BJ (cell line): ENCODE measurements at regions not wholly inside any gene's neighbourhood (a gene's known extent, or its start where the extent isn't known, plus 50 kb on each side); places are given as distances from the start of the nearest gene placed in this dataset.

Experiments
- CTCF ChIA-PET: fragments of 350-600 bp; formaldehyde crosslinking; extraction: SDS; loops from one replicate; lab custom pipeline; 2021; ENCODE audit warnings: antibody characterized with exemption, inconsistent platforms; lab: Yijun Ruan, JAX
- POLR2A ChIA-PET: fragments of 300-600 bp; sonication (Branson Sonifier 250); formaldehyde crosslinking; extraction: SDS; loops from one replicate; lab custom pipeline; 2021; ENCODE audit warnings: antibody characterized with exemption; lab: Charles Lee
- DNase-seq: peaks from one replicate; pipeline ENCODE4 v3.0.0-alpha.2; 2011; ENCODE audit warnings: low read depth
- H3K27me3 ChIP-seq: 2 replicates; pipeline ENCODE4 v1.6.0; 2011; ENCODE audit warnings: low read length; ENCODE audit not compliant: control insufficient read depth, insufficient read depth
- H3K36me3 ChIP-seq: 2 replicates; pipeline ENCODE4 v1.5.1; 2011; ENCODE audit warnings: low read length; ENCODE audit not compliant: control insufficient read depth, insufficient read depth
- H3K4me3 ChIP-seq: 2 replicates; pipeline ENCODE4 v1.5.1; 2011; ENCODE audit warnings: low read depth, mild to moderate bottlenecking, control low read depth, low read length
- TF ChIP-seq, protein P1 (sequence below): IDR thresholded peaks from 2 replicates; pipeline ENCODE4 v1.5.1; 2011; ENCODE audit warnings: low read depth, mild to moderate bottlenecking, control low read depth, inconsistent platforms, low read length, moderate library complexity; ENCODE audit not compliant: insufficient read depth

DNA sequence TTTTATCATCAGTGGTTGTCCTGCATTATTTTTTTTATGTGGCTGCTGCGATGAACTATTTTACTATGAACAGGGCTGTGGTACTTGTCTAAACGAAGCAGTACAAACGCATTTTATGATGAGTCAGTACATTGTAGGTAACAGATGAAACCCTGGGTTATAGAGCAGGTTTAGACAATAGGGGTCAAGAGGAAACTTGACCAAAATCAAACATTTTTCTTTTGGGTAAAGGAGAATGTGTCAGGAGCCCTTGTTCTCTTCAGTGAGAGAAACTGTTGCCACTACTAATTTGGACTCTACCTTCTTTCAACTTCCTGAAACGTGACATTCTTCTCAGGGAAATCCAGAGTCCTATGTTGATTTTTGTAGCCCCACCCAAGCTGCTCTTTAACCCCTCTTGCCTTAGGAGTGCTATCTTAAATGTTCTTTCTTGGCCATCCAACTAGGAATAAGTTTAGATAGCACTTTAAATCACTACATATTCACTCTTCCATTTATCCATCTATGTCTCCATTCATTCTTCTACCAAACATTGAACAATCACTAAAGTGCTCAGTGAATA, 415.8 kb upstream of the NR3C2 start:
- Histone ChIP-seq H3K4me3 (no peak overlapping the region), H3K36me3 (no peaks in the 10 kb centered on the region), H3K27me3 (no peaks in the 10 kb centered on the region)
- ChIA-PET CTCF (no interaction called here), POLR2A (no interaction called here)
- TF ChIP-seq, protein P1, sequence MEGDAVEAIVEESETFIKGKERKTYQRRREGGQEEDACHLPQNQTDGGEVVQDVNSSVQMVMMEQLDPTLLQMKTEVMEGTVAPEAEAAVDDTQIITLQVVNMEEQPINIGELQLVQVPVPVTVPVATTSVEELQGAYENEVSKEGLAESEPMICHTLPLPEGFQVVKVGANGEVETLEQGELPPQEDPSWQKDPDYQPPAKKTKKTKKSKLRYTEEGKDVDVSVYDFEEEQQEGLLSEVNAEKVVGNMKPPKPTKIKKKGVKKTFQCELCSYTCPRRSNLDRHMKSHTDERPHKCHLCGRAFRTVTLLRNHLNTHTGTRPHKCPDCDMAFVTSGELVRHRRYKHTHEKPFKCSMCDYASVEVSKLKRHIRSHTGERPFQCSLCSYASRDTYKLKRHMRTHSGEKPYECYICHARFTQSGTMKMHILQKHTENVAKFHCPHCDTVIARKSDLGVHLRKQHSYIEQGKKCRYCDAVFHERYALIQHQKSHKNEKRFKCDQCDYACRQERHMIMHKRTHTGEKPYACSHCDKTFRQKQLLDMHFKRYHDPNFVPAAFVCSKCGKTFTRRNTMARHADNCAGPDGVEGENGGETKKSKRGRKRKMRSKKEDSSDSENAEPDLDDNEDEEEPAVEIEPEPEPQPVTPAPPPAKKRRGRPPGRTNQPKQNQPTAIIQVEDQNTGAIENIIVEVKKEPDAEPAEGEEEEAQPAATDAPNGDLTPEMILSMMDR, result no peak
- DNase-seq, result no peak

DNA sequence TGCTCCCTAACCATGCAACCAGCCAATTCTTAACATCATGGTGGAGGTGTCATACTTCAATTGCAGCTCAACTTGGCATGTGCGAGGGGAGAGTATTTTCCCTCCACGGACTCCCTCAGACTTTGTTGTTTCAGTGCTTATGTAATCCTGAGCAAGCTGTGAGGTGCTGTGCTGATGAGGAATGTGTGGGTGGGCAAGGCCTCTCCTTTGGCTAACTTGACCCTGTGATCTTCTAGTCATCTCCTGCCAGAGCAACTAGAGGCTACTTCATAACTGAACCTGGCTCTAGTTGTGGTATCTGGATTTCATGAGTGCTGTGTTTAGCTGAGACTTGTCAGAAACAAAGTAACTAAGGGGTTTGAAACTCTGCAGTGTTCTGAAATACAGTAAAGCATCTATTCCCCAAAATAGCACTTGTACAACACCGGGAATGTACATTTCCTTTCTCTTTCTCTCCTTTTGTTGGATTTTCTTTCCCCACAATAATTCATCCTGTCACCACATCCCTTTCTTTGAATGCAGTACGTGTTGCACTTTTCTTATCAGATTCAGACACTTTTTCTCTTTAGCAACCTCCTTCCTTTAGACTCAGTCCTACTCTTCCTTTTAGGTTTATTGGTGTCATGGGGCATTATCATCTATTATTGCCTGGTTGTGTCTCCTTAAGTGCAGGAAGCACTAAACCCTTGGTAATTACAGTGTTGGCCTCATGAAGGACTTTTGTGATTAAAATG, 415.2 kb upstream of the NR3C2 start:
- TF ChIP-seq, protein P1, result no peak
- ChIA-PET CTCF (interaction anchor here (0.6 to 0.7 kb wide), 2 partner anchors 127 to 406 kb away, joined by 3 read pairs; no protein-coding TSS in a partner anchor), POLR2A (no interaction called here)
- no peaks in the 10 kb centered on the region for H3K27me3 ChIP-seq
- no peak overlapping the region for H3K4me3 ChIP-seq
- no peak for DNase-seq
- no peaks in the 10 kb centered on the region for H3K36me3 ChIP-seq

DNA sequence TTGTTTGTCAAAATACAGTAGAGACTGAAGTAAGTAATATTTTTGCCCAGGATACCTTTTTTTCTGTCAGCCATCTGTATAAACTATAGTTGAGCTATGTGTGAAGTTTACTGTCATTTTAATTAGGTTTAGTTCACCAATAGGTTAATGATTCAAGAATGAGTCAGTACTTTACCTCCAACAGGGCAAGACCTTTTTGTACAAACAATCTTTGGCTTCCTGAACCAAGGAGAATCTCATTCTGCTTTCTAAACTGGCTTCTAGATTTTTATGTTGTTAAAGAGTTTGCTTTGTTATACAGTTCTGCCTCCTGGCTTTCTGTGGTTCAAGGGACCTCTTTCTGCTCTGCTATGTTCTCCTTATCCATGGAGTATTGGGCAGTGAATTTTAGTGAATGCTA, 412.0 kb upstream of the NR3C2 start:
- H3K36me3 ChIP-seq, result no peaks in the 10 kb centered on the region
- no peak for DNase-seq
- no peak overlapping the region for H3K4me3 ChIP-seq
- TF ChIP-seq, protein P1, result no peak
- ChIA-PET POLR2A (no interaction called here), CTCF (no interaction called here)
- H3K27me3 ChIP-seq, result no peaks in the 10 kb centered on the region

DNA sequence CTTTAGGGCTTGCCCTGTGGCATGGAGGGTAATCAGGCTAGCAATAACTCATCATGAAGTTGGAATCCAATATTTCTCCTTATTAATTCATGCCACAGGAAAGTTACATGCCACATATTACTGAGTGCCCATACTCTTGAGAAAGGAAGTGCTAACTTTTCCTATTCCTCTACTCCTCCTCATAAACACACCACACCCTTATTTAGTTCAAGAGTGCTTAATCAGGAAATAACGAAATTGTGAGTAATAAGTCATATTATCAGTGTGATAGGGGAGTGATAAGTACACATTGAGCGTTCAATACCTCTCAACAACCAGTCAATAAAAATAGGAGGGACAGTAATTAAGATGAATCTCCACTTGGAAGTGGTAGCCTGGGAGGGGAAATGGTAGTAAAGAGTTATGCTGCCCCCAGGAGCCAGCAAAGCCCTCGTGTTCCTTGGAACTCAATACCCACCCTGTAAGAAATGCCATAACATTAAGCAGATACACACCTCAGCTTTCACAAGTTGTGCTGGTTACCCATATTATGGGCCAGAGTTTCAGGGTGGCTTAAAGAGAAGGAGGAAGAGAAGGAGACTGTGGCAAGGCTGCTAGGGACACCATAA, 410.0 kb upstream of the NR3C2 start:
- ChIA-PET POLR2A (no interaction called here), CTCF (no interaction called here)
- no peaks in the 10 kb centered on the region for H3K27me3 ChIP-seq
- H3K4me3 ChIP-seq, result no peak overlapping the region
- no peak for DNase-seq
- TF ChIP-seq, protein P1, result no peak
- no peaks in the 10 kb centered on the region for H3K36me3 ChIP-seq

DNA sequence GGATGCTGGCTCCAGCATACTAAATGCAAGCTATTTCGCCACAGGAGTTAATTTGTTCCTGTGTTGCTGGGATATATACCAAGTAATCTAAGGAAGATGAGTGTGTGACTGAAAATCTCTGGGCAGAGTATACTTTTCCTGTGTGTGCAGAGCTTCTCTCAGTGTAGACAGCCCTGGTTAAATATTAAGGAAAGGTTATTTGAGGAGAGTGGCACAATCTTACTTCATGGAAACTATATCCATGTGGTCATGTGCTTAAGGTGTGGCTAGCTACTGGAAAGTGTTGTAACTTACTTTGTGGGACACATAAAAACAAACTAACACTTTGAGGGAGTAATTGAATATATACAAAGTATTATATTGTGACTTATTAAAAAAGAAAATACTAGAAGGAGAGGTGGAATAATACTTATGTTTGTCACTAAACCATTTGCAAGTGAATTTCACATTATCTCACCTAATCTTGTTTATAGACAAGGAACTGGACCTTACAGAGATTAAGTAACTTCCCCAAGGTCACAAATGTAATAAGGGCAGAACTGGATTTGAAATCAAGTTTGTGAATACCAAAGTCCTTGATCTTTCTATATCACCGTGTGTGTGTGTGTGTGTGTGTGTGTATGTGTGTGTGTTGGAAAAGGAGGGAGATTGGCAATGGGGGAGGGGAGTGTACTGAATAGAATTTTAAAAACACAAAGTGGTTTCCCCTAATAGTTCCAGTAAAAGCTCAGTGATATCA, 408.2 kb upstream of the NR3C2 start:
- ChIA-PET CTCF (no interaction called here), POLR2A (no interaction called here)
- H3K4me3 ChIP-seq, result no peak overlapping the region
- H3K36me3 ChIP-seq, result no peaks in the 10 kb centered on the region
- TF ChIP-seq, protein P1, result no peak
- no peaks in the 10 kb centered on the region for H3K27me3 ChIP-seq
- no peak for DNase-seq
